PFSK-1 (cell line): ENCODE measurements at regions not wholly inside any gene's neighbourhood (a gene's known extent, or its start where the extent isn't known, plus 50 kb on each side); places are given as distances from the start of the nearest gene placed in this dataset.

Source experiments
- REST ChIP-seq, 2 experiments: IDR thresholded peaks; 2 replicates each; pipeline versions ENCODE4 v1.6.1 to v1.8.0; 2011 to 2012; ENCODE audit warnings: low read depth in 2 of 2, low read length in 2 of 2, control low read depth in 1 of 2, inconsistent platforms in 1 of 2, mild to moderate bottlenecking in 1 of 2, moderate library complexity in 1 of 2; ENCODE audit not compliant: insufficient read depth in 1 of 2
- SIN3A ChIP-seq: IDR thresholded peaks from 2 replicates; pipeline ENCODE4 v1.6.1; 2012; ENCODE audit warnings: mild to moderate bottlenecking, low read length, moderate library complexity, borderline replicate concordance; ENCODE audit not compliant: insufficient read depth

GRCh38 chr13:37168151-37168550 is 62.7 kb upstream of the CSNK1A1L start:
- TF ChIP-seq REST (IDR thresholded peaks at IDR 0.05; ENCODE audit: insufficient read depth in 1 of 2, low read depth in 2 of 2, low read length in 2 of 2) = no peak
- TF ChIP-seq SIN3A = no peak
